ENCODE measurements at regions not wholly inside any gene's neighbourhood (a gene's known extent, or its start where the extent isn't known, plus 50 kb on each side); places are given as distances from the start of the nearest gene placed in this dataset.
A peak's percentile ranks its signal among the peaks of the same experiment; 100 is the strongest.

DNA sequence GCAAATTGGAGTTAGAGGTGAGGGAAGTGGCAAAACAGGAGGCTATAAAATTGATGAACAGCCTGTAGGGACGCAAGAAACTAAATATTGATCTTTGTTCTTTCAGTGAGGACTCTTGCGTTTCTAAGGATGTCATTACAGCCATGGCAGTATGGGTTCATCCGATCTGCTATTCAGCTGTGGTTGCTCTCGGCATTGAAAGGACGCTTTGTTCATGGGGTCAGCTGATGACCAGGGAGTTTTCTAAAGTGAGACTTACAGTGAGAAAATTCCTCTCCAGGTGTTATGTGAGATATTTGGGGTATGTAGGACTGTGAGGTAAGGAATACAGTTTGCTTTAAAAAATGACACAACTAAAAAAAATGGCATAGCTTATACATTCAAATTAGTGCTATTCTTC lies 52.7 kb upstream of the PELI1 start:
- TF ChIP-seq, protein P1, sequence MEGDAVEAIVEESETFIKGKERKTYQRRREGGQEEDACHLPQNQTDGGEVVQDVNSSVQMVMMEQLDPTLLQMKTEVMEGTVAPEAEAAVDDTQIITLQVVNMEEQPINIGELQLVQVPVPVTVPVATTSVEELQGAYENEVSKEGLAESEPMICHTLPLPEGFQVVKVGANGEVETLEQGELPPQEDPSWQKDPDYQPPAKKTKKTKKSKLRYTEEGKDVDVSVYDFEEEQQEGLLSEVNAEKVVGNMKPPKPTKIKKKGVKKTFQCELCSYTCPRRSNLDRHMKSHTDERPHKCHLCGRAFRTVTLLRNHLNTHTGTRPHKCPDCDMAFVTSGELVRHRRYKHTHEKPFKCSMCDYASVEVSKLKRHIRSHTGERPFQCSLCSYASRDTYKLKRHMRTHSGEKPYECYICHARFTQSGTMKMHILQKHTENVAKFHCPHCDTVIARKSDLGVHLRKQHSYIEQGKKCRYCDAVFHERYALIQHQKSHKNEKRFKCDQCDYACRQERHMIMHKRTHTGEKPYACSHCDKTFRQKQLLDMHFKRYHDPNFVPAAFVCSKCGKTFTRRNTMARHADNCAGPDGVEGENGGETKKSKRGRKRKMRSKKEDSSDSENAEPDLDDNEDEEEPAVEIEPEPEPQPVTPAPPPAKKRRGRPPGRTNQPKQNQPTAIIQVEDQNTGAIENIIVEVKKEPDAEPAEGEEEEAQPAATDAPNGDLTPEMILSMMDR (conservative IDR thresholded peaks at IDR 0.05 in 1 of 2, IDR thresholded peaks at IDR 0.05 in 1 of 2; ENCODE audit: low read depth in 1 of 2, low read length in 2 of 2), result no peak
- no peak for TF ChIP-seq EZH2 (IDR thresholded peaks at IDR 0.05; ENCODE audit: low read length, missing control alignments)
- H3K4me3 ChIP-seq (replicated peaks in 1 of 4; ENCODE audit: control extremely low read depth in 1 of 4, insufficient read depth in 1 of 4, low read depth in 3 of 4, low read length in 4 of 4), result no peak overlapping the region
- no peaks in the 10 kb centered on the region for H3K9me3 ChIP-seq (ENCODE audit: control insufficient read depth, insufficient read depth, low read depth, low read length)
- no peaks in the 10 kb centered on the region for H3K79me2 ChIP-seq (ENCODE audit: control insufficient read depth, insufficient read depth, low read length)
- no peak overlapping the region for H3K27ac ChIP-seq (ENCODE audit: insufficient read depth, low read length)
- H3K4me1 ChIP-seq (ENCODE audit: control insufficient read depth, extremely low read depth, insufficient read depth, low read length), result no peaks in the 10 kb centered on the region
- no peak overlapping the region for H3K4me2 ChIP-seq (ENCODE audit: extremely low read depth, insufficient read depth, low read length)
- no peaks in the 10 kb centered on the region for H3K36me3 ChIP-seq (ENCODE audit: control insufficient read depth, insufficient read depth, low read length)
- H2AFZ ChIP-seq (ENCODE audit: low read length), result no peak overlapping the region
- no peak for DNase-seq (ENCODE audit: low read depth in 2 of 2)
- no peaks in the 10 kb centered on the region for H3K27me3 ChIP-seq (ENCODE audit: control insufficient read depth, insufficient read depth, low read length)
- no peak overlapping the region for H3K9ac ChIP-seq (ENCODE audit: insufficient read depth, low read length)
- H4K20me1 ChIP-seq (ENCODE audit: control insufficient read depth, extremely low read depth, insufficient read depth, low read length), result no peaks in the 10 kb centered on the region

DNA sequence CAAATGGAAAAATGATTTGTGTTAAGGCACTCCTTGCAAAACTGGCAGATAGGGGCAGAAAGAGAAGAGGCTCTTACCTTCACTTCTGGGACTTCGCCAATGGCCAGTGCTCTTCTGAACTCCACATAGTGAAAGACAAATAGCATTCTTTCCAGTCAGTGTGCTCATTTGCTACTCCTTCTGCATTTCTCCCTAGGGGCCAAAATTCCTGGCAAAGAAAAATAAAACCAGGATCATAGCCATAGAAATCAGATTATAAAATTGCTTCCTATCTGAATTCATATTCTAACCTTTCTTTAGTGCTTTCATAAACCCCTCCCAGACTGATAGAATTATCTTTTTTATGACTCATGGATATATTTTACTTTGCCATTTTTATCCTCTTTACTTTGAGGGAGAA lies 56.9 kb upstream of the PELI1 start:
- Histone ChIP-seq H3K9ac (ENCODE audit: insufficient read depth, low read length) (no peak overlapping the region), H3K27me3 (ENCODE audit: control insufficient read depth, insufficient read depth, low read length) (no peaks in the 10 kb centered on the region), H4K20me1 (ENCODE audit: control insufficient read depth, extremely low read depth, insufficient read depth, low read length) (no peaks in the 10 kb centered on the region), H3K9me3 (ENCODE audit: control insufficient read depth, insufficient read depth, low read depth, low read length) (no peaks in the 10 kb centered on the region), H3K79me2 (ENCODE audit: control insufficient read depth, insufficient read depth, low read length) (no peaks in the 10 kb centered on the region), H3K27ac (ENCODE audit: insufficient read depth, low read length) (no peak overlapping the region), H2AFZ (ENCODE audit: low read length) (no peak overlapping the region), H3K4me2 (ENCODE audit: extremely low read depth, insufficient read depth, low read length) (no peak overlapping the region), H3K4me3 (replicated peaks in 1 of 4; ENCODE audit: control extremely low read depth in 1 of 4, insufficient read depth in 1 of 4, low read depth in 3 of 4, low read length in 4 of 4) (no peak overlapping the region), H3K4me1 (ENCODE audit: control insufficient read depth, extremely low read depth, insufficient read depth, low read length) (peaks cover 16% of the 10 kb centered on the region), H3K36me3 (ENCODE audit: control insufficient read depth, insufficient read depth, low read length) (no peaks in the 10 kb centered on the region)
- TF ChIP-seq EZH2 (IDR thresholded peaks at IDR 0.05; ENCODE audit: low read length, missing control alignments), result no peak
- TF ChIP-seq, protein P1 (conservative IDR thresholded peaks at IDR 0.05 in 1 of 2, IDR thresholded peaks at IDR 0.05 in 1 of 2; ENCODE audit: low read depth in 1 of 2, low read length in 2 of 2), result no peak
- peak in 1 of 2 donors; percentile 38 for DNase-seq (ENCODE audit: low read depth in 2 of 2)

DNA sequence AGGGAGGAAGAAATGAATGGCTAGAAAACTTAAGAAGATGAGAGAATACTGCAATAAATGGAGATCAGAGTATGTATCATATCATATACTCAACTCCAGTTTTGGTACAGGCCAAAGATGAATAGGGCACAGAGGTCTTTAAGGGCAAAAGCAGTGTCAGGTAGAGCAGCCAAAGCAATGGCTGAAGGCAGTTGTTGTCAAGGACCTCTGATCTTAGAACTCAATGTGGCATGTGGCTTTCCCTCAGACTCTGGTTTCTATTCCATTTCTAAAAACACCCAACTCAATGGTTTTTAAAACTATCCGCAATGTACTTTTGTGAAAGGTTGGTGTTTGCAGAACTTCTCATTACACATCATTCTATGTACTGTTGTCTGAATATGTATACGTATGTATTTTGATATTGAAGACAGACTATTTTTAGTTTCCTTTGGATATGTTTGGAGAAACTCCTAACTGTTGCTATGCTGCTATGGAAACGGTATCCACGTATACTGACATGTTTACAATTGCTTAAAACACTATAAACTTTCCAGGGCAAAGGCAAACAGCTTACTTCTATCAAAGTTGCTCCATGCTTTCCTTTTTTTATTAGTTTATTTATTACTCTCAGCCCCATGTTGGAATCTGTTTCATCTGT lies 58.1 kb upstream of the PELI1 start:
- Histone ChIP-seq H3K9me3 (ENCODE audit: control insufficient read depth, insufficient read depth, low read depth, low read length) (no peaks in the 10 kb centered on the region), H3K9ac (ENCODE audit: insufficient read depth, low read length) (no peak overlapping the region), H2AFZ (ENCODE audit: low read length) (no peak overlapping the region)

More for the DNA sequence above, 58.1 kb upstream of the PELI1 start:
- Histone ChIP-seq H3K36me3 (ENCODE audit: control insufficient read depth, insufficient read depth, low read length) (no peaks in the 10 kb centered on the region), H3K4me2 (ENCODE audit: extremely low read depth, insufficient read depth, low read length) (peak overlapping the region; percentile 54), H3K27ac (ENCODE audit: insufficient read depth, low read length) (no peak overlapping the region), H4K20me1 (ENCODE audit: control insufficient read depth, extremely low read depth, insufficient read depth, low read length) (no peaks in the 10 kb centered on the region), H3K27me3 (ENCODE audit: control insufficient read depth, insufficient read depth, low read length) (no peaks in the 10 kb centered on the region), H3K4me3 (replicated peaks in 1 of 4; ENCODE audit: control extremely low read depth in 1 of 4, insufficient read depth in 1 of 4, low read depth in 3 of 4, low read length in 4 of 4) (no peak overlapping the region), H3K4me1 (ENCODE audit: control insufficient read depth, extremely low read depth, insufficient read depth, low read length) (peaks cover 16% of the 10 kb centered on the region), H3K79me2 (ENCODE audit: control insufficient read depth, insufficient read depth, low read length) (no peaks in the 10 kb centered on the region)
- DNase-seq (ENCODE audit: low read depth in 2 of 2), result peak in 1 of 2 donors; percentile 97
- TF ChIP-seq EZH2 (IDR thresholded peaks at IDR 0.05; ENCODE audit: low read length, missing control alignments), result no peak
- TF ChIP-seq, protein P1 (conservative IDR thresholded peaks at IDR 0.05 in 1 of 2, IDR thresholded peaks at IDR 0.05 in 1 of 2; ENCODE audit: low read depth in 1 of 2, low read length in 2 of 2), result no peak

All from fibroblast of lung (primary cell).